HG02885 (cell line): ENCODE measurements at regions not wholly inside any gene's neighbourhood (a gene's known extent, or its start where the extent isn't known, plus 50 kb on each side); places are given as distances from the start of the nearest gene placed in this dataset.
"Not testable (repeated sequence)": the region's sequence is repeated elsewhere in the genome, so short reads cannot be mapped to it uniquely, and the experiment has no call there.

Experiments
- ATAC-seq: cut with Tn5 transposase; IDR thresholded peaks from one replicate; pipeline ENCODE4 v1.9.1; 2021; ENCODE audit warnings: mild to moderate bottlenecking; ENCODE audit not compliant: unreplicated experiment, poor library complexity

GRCh38 chr14:105742904-105743701, 216.7 kb downstream of the TMEM121 start:
- ATAC-seq = not testable (repeated sequence)

DNA sequence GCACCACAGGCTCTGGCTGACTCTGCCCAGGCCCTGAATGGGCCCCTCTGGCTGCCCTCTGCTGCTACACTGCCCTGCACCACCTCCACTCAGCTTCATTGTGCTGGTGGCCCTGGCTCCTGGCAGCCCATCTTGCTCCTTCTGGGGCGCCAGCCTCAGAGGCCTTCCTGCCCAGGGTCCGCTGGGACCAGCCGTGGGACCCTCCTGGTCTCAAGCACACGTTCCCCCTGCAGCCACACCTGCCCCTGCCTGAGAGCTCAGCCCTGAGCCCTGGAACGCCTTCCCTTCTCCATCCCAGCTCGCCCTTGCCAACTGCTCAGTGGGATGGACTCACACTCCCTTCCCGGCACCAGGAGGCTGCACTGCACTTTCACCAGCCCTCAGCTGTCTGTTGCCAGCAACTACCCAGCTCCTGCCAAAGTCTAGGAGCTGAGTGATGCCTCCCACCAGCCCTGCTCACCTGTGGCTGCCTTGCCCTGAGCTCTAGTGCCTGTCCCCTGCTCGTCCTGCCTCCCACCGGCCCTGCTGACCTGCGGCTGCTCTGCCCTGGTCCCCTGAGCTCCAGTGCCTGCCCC, 217.9 kb downstream of the TMEM121 start:
- not testable (repeated sequence) for ATAC-seq

- no peak for ATAC-seq
Observed at GRCh38 chr14:105745433-105746123, 219.2 kb downstream of the TMEM121 start.

DNA sequence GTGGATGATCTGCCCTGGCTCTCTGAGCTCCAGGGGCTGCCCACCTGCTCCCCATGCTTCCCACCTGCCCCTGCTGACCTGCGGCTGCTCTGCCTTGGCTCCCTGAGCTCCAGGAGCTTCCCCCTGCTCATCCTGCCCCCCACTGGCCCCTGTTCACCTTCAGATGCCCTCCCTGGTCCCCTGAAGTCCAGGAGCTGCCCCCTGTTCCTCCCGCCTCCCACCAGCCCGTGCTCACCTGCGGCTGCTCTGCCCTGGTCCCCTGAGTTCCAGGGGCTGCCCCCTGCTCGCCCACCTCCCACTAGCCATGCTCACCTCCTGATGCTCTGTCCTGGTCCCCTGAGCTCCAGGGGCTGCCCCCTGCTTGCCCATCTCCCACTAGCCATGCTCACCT, 219.7 kb downstream of the TMEM121 start:
- ATAC-seq = no peak

DNA sequence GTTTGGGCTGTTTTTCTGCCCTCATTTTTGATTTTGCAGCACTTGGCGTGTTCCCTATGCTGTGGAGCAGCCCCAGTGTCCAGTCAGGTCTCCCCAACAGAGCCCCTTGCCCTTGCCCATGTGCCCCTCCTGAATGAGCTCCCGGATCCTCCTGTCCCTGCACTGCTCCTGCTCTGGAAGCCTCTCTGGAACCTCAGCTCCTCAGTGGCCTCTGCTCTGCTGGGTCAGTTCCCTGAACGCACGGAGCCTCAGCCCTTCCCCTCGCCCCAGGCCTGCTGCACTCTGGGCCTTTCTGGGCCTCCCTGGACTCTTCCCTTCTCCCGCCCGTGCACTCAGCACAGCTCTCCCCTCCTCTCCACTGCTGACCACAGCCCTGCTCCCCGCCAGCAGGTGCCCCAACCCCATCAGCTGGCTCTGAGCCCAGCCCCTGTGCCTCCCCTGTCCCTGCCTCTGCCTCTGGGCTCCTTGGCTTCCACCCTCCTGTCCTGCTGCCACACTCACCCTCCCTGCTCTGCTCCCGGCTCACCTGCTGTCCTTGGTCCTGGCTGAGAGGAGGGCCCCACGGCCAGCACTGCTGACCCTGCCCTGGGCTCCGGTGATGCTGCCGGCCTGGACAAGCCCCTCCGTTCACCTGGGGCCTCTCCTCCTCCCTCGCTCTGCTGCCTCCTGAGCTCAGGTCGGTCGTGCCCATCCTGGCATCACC, 220.6 kb downstream of the TMEM121 start:
- not testable (repeated sequence) for ATAC-seq

- ATAC-seq = not testable (repeated sequence)
Observed at GRCh38 chr14:105747503-105748203, 221.3 kb downstream of the TMEM121 start.

- no peak for ATAC-seq
Observed at GRCh38 chr14:105748204-105748578, 221.8 kb downstream of the TMEM121 start.

GRCh38 chr14:105748710-105749109, 222.3 kb downstream of the TMEM121 start:
- ATAC-seq = not testable (repeated sequence)

DNA sequence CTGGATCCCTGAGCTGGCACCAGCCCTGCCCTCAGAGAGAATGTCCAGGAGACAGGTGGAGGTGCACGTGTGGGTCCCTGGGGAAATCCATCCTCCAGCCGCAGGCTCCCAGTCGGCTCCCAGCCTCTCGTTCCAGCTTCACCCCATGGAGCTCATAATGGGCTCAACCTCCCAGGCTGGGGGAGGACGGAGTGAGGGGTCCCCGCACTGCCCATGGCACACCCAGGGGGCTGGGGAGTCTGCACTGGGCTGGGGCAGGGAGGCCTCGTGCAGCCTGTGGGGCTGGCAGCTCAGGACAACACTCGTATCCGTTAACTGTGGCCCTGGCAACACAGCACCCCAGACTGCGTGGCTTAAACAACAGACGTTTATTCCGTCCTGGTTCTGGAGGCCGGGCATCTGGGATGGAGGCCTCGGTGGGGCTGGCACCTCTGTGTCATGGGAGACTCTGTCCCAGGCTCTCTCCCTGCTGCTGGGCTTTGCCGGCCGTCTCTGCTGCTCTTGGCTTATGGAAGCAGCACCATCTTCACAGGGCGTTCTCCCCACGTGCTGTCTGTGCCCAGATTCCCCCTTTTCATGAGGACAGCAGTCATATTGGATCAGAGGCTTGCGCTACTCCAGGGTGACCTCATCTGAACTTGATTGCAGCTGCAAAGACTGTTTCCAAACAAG, 223.6 kb downstream of the TMEM121 start:
- not testable (repeated sequence) for ATAC-seq

DNA sequence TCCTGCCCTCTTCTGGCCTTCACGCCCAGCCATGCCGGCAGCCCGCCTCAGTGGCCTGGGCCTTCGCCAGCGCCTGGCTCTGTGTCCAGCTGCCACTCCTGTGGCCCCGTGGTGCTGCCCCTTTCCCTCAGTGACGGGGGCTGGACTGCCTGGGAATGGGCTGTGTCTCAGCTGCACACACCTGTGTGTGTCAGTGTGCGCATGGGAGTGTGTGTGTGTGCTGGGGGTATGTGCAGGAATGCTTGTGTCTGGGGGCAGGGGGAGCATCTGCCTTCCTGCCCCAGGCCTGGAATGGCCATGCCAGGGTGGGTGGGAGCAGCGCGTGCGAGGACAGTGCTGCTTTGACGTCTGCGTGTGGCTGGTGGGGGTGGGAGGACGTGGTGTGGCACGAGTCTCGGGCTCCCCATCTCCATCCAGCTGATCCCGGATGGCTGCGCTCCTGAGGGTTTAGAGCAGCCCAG, 224.9 kb downstream of the TMEM121 start:
- ATAC-seq = not testable (repeated sequence)

- ATAC-seq = not testable (repeated sequence)
Observed at GRCh38 chr14:105752420-105752819, 226.0 kb downstream of the TMEM121 start.

- ATAC-seq = no peak
Observed at GRCh38 chr14:105760691-105761344, 234.4 kb downstream of the TMEM121 start.

GRCh38 chr14:105761345-105761740, 235.0 kb downstream of the TMEM121 start:
- not testable (repeated sequence) for ATAC-seq

DNA sequence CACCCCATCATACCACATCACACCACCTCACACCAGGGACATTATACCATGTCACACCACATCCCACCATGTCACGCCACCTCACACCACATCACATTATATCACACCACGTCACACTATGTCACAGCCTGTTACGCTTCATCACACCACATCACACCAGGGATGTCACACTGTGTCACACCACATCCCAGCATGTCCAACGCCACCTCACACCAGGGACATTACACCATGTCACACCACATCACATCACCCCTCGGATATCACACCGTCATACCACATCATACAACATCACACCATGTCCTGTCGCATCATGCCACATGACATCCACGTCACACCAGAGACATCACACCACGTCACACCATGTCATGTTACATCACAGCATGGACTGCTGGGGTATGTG, 235.5 kb downstream of the TMEM121 start:
- ATAC-seq = no peak

DNA sequence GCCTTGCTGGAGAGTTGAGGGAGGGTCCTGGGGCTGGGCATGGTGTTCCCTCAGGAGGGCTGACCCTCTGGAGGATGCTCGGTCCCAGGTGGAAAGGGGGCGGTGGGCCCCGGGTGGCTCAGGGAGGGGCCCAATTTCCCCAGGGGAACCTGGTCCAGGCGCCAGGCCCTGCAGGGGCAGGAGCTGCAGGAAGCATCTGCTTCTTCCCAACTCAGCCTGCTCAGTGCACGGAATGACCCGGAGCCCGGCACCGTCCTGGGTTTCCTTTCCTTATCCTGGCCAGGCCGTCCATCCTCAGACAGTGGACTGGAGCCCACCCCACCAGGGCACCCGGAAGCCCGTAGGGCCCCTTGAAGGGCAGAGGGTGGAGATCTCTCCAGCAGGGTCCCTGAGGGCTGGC, 235.9 kb downstream of the TMEM121 start:
- ATAC-seq = not testable (repeated sequence)

DNA sequence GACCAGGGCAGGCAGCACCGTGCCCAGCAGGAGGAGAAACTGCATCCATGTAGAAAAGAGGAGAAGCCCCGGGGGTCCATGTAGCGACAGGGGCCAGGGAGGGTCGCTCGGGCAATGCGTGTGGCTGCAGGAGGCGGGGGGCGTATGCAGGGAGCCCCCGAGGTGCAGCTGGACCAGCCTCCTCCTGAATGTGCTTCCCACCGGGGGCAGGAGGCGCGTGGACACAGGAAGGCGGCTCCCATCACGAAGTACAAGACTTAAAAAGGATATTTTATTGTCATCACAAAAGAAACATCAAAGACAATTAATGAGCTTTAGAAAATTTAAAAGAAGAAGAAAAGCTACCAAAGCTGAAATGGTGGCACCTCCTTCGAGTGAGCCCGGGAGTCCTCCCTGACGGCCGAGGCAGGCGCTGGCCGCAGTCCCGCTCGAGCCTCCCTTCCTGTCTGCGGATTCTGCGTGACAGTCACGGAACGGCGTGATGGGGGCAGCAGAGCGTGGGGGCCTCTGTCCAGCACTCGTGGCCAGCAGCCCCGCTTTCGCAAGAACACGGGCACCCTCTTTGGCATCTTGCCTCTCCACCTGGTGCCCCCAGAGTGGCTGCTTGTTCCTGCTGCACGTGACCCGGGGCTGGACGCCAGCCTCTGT, 238.0 kb downstream of the TMEM121 start:
- not testable (repeated sequence) for ATAC-seq

GRCh38 chr14:105765072-105765825, 238.9 kb downstream of the TMEM121 start:
- ATAC-seq = not testable (repeated sequence)
